ENCODE measurements at regions not wholly inside any gene's neighbourhood (a gene's known extent, or its start where the extent isn't known, plus 50 kb on each side); places are given as distances from the start of the nearest gene placed in this dataset.

DNA sequence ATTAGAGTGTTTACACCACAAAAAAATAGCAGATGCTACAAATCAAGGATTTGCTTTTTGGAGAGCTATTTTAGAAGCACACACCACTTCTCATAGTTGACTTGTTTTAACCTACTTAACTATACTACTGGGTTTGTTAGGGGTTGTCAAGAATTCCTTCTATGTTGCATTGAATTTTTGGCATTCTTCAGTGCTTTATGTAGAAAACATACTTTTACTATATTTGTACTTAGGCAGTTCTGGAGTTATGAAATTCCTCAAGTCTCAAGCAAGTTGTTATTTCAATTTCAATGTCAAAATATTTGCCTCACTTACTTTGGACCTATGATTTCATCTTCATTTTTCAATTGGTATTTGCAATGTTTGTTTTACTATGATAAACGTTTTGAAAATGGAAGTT, 449.6 kb downstream of the GLUD2 start:
- no peak for FAIRE-seq

DNA sequence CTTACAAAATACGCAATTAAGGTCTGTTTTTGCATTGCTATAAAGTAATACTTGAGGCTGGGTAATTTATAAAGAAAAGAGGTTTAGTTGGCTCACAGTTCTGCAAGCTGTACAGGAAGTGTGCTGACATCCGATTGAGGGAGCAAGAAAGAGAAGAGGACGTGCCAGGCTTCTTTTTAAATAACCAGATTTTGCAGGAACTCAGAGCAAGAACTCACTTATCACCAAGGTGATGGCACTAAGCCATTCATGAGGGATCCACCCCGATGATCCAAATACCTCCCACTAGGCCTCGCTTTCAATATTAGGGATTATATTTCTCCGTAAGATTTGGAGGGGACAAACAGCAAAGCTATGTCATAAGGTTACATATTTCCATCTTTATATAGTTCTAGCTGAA, 456.7 kb downstream of the GLUD2 start:
- H3K9ac ChIP-seq (ENCODE audit: control insufficient read depth, extremely low read depth, insufficient read depth, low read length) = no peak overlapping the region
- no peaks in the 10 kb centered on the region for H3K36me3 ChIP-seq (ENCODE audit: control insufficient read depth in 2 of 2, extremely low read depth in 1 of 2, insufficient read depth in 2 of 2, low read length in 2 of 2)
- dilution Hi-C loops (cut with MboI; ENCODE audit: extremely low pct_ligation_motif_present, low sequenced_read_pairs) = no loop called here
- H3K4me3 ChIP-seq (ENCODE audit: control insufficient read depth in 2 of 3, extremely low read depth in 1 of 3, insufficient read depth in 2 of 3, low read depth in 1 of 3, low read length in 3 of 3) = no peak overlapping the region
- H3K4me1 ChIP-seq (ENCODE audit: control insufficient read depth, extremely low read depth, insufficient read depth, low read length) = no peaks in the 10 kb centered on the region
- H3K27ac ChIP-seq (ENCODE audit: control insufficient read depth, insufficient read depth, low read length) = no peak overlapping the region
- no peaks in the 10 kb centered on the region for H3K9me1 ChIP-seq (ENCODE audit: control insufficient read depth, extremely low read depth, insufficient read depth, low read length)
- FAIRE-seq (no peak), DNase-seq (ENCODE audit: low read depth, low spot score) (no peak)
- no peaks in the 10 kb centered on the region for H3K79me2 ChIP-seq (ENCODE audit: control insufficient read depth, insufficient read depth, low read length)
- H3K4me2 ChIP-seq (ENCODE audit: control insufficient read depth, extremely low read depth, insufficient read depth, low read depth, low read length) = no peak overlapping the region
- H3K27me3 ChIP-seq (ENCODE audit: control insufficient read depth, extremely low read depth, insufficient read depth, low read length) = no peaks in the 10 kb centered on the region
- H4K20me1 ChIP-seq (ENCODE audit: control insufficient read depth, extremely low read depth, insufficient read depth, low read length) = no peaks in the 10 kb centered on the region
- no peak overlapping the region for H2AFZ ChIP-seq (ENCODE audit: control insufficient read depth, low read length)
- no peak for TF ChIP-seq EZH2 (IDR thresholded peaks at IDR 0.05; ENCODE audit: low read length)
- TF ChIP-seq CTCF (optimal IDR thresholded peaks at IDR 0.05 in 1 of 3, IDR thresholded peaks at IDR 0.05 in 1 of 3, conservative IDR thresholded peaks at IDR 0.05 in 1 of 3; ENCODE audit: extremely low read depth in 1 of 3, insufficient read depth in 2 of 3, low read length in 3 of 3) = no peak
- no peaks in the 10 kb centered on the region for H3K9me3 ChIP-seq (ENCODE audit: control insufficient read depth, low read depth, low read length)

More for the DNA sequence above, 449.6 kb downstream of the GLUD2 start:
- H4K20me1 ChIP-seq (ENCODE audit: control insufficient read depth, extremely low read depth, insufficient read depth, low read length) = no peaks in the 10 kb centered on the region
- H3K4me2 ChIP-seq (ENCODE audit: control insufficient read depth, extremely low read depth, insufficient read depth, low read depth, low read length) = no peak overlapping the region
- H3K9me3 ChIP-seq (ENCODE audit: control insufficient read depth, low read depth, low read length) = no peaks in the 10 kb centered on the region
- H3K27me3 ChIP-seq (ENCODE audit: control insufficient read depth, extremely low read depth, insufficient read depth, low read length) = no peaks in the 10 kb centered on the region
- H3K36me3 ChIP-seq (ENCODE audit: control insufficient read depth in 2 of 2, extremely low read depth in 1 of 2, insufficient read depth in 2 of 2, low read length in 2 of 2) = no peaks in the 10 kb centered on the region
- no peaks in the 10 kb centered on the region for H3K9me1 ChIP-seq (ENCODE audit: control insufficient read depth, extremely low read depth, insufficient read depth, low read length)
- H3K4me3 ChIP-seq (ENCODE audit: control insufficient read depth in 2 of 3, extremely low read depth in 1 of 3, insufficient read depth in 2 of 3, low read depth in 1 of 3, low read length in 3 of 3) = no peak overlapping the region
- TF ChIP-seq CTCF (optimal IDR thresholded peaks at IDR 0.05 in 1 of 3, IDR thresholded peaks at IDR 0.05 in 1 of 3, conservative IDR thresholded peaks at IDR 0.05 in 1 of 3; ENCODE audit: extremely low read depth in 1 of 3, insufficient read depth in 2 of 3, low read length in 3 of 3) (no peak), EZH2 (IDR thresholded peaks at IDR 0.05; ENCODE audit: low read length) (no peak)
- no peak overlapping the region for H3K9ac ChIP-seq (ENCODE audit: control insufficient read depth, extremely low read depth, insufficient read depth, low read length)
- H3K79me2 ChIP-seq (ENCODE audit: control insufficient read depth, insufficient read depth, low read length) = no peaks in the 10 kb centered on the region
- H2AFZ ChIP-seq (ENCODE audit: control insufficient read depth, low read length) = no peak overlapping the region
- no peaks in the 10 kb centered on the region for H3K4me1 ChIP-seq (ENCODE audit: control insufficient read depth, extremely low read depth, insufficient read depth, low read length)
- dilution Hi-C loops (cut with MboI; ENCODE audit: extremely low pct_ligation_motif_present, low sequenced_read_pairs) = no loop called here
- DNase-seq (ENCODE audit: low read depth, low spot score) = no peak
- no peak overlapping the region for H3K27ac ChIP-seq (ENCODE audit: control insufficient read depth, insufficient read depth, low read length)

Data from keratinocyte (primary cell).